Right cardiac atrium (tissue), 5 donors: ENCODE measurements at regions not wholly inside any gene's neighbourhood (a gene's known extent, or its start where the extent isn't known, plus 50 kb on each side); places are given as distances from the start of the nearest gene placed in this dataset.

Experiments
- ATAC-seq, 2 donors: fragments of 200-7000 bp; cut with Tn5 transposase; one replicate each; pipeline versions ENCODE4 v1.8.0 to v1.9.1; 2020; ENCODE audit warnings: moderate library complexity in 2 of 2, mild to moderate bottlenecking in 1 of 2
- DNase-seq, 3 donors: peaks; one replicate each; pipeline ENCODE4 v3.0.0-alpha.2; 2020
- H3K27ac ChIP-seq: one replicate; pipeline ENCODE4 v1.5.1; 2013; ENCODE audit warnings: mild to moderate bottlenecking, low read length, control low read depth, moderate library complexity
- H3K27me3 ChIP-seq: one replicate; pipeline ENCODE4 v1.6.1; 2013; ENCODE audit not compliant: control insufficient read depth, insufficient read depth
- H3K4me1 ChIP-seq: one replicate; pipeline ENCODE4 v1.6.1; 2013; ENCODE audit warnings: low read length; ENCODE audit not compliant: control insufficient read depth, insufficient read depth
- H3K4me3 ChIP-seq: one replicate; pipeline ENCODE4 v1.5.1; 2013; ENCODE audit warnings: low read length, control low read depth
- H3K9me3 ChIP-seq: one replicate; pipeline ENCODE4 v1.6.1; 2013; ENCODE audit warnings: low read length; ENCODE audit not compliant: control insufficient read depth
- WGBS: extraction: QIAGEN DNeasy Blood & Tissue Kit; methylation state at CpG from one replicate; pipeline ENCODE4 v1.1.7; 2013; 5-methylcytosine and 5-hydroxymethylcytosine counted together
- intact Hi-C, 4 donors: fragments of 100-400 bp; cut with DNase I; formaldehyde crosslinking; loops; one replicate each; pipeline versions ENCODE4 v1.11.0 to v1.14.0; 2022 to 2023
- donor health status: healthy with polysubstance abuse.
- donor health status: DM: no; HTN: yes; CAD: no.
- donor health status: DM: no; HTN: no; CAD: no.
- donor health status: DM: no; HTN: yes; CAD: no; lungs with severe emphysema.
- donor health status: DM: yes; HTN: yes; CAD: no.

DNA sequence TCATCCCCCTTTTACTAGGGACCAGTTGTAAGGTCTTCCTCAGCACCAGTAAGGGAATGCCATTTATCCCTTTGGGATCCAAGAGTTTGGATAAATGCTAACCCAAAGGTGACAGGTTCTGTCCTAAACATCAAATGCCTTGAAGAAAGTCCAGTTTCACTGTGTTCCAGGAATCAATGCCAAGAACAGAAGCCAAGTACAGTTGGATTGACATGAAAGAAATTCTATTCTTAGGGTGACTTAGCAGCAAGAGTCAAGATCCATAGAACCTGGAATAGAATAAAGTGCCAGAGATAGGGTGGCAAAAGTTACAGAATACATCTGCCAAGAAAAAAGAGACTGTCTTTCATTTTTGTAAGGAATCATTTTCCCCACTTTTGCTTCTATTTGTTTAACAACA, 94.9 kb upstream of the ADAMTS5 start:
- Histone ChIP-seq H3K4me1 (no peaks in the 10 kb centered on the region), H3K4me3 (no peak overlapping the region), H3K27ac (no peak overlapping the region), H3K27me3 (no peaks in the 10 kb centered on the region), H3K9me3 (peaks cover 2% of the 10 kb centered on the region)
- ATAC-seq (peak in 1 of 2 donors; percentile 31), DNase-seq (no peak)
- intact Hi-C loops = no loop called here

DNA sequence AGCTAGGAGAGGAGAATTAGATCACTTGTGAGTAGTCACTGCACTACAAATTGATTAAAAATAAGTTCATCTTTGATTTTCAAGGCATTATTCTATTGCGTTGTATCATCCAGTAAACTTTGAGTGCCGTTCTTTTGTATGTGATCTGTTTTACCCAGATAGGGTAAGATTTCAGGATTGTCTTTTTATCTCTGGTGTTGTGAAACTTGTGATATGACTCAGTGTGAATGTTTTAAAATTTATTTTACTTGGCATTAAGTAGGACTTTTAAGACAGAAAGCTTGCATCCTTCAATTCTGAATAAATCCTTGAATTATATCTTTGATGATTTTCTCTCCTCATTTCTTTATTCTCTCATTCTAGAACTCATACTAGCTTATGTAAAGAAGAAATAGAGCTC, 93.3 kb upstream of the ADAMTS5 start:
- 78% methylated on average over 2 of the region's 2 CpGs for WGBS
- intact Hi-C loops = no loop called here
- DNase-seq (no peak), ATAC-seq (no peak)
- Histone ChIP-seq H3K27me3 (no peaks in the 10 kb centered on the region), H3K4me1 (no peaks in the 10 kb centered on the region), H3K27ac (no peak overlapping the region), H3K9me3 (peaks cover 2% of the 10 kb centered on the region), H3K4me3 (no peak overlapping the region)

DNA sequence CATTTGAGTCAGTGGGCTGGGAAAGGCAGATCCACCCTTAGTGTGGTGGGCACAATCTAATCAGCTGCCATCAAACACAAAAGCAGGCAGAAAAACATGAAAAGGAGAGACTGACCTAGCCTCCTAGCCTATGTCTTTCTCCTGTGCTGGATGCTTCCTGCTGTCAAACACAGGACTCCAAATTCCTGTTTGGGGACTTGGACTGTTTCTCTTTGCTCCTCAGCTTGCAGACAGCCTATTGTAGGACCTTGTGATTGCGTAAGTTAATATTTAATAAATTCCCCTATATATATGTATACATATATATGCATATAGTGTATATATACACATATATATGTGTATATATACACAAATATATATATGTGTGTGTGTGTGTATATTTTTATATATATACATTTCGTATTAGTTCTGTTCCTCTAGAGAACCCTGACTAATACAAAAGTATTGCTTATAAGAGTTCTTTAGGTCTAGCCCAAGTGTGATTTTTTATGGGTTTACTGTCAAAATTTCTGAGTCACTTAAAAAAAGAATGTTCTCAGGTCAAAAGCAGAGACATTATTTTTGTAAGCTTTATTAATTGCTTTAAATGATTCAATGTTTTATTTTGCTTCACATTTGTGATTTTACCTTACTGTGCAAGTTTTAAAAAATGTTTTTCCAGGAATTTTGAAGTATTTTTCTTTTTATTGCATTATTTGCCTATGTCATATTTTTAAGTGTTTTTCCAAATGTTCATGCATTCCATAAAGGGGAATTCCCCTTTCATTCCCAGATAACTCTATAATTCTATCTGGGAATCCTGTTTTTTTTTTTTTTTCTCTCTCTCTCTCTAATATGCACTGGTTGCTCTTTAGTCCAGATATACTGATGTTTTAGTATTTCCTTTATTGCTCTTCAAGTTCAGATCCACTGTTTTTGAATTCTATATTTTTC, 92.1 kb upstream of the ADAMTS5 start:
- Histone ChIP-seq H3K4me3 (no peak overlapping the region), H3K27ac (no peak overlapping the region), H3K27me3 (no peaks in the 10 kb centered on the region), H3K4me1 (no peaks in the 10 kb centered on the region), H3K9me3 (peaks cover 2% of the 10 kb centered on the region)
- ATAC-seq (no peak), DNase-seq (no peak)
- WGBS = 91% methylated on average over 2 of the region's 2 CpGs
- intact Hi-C loops = no loop called here

DNA sequence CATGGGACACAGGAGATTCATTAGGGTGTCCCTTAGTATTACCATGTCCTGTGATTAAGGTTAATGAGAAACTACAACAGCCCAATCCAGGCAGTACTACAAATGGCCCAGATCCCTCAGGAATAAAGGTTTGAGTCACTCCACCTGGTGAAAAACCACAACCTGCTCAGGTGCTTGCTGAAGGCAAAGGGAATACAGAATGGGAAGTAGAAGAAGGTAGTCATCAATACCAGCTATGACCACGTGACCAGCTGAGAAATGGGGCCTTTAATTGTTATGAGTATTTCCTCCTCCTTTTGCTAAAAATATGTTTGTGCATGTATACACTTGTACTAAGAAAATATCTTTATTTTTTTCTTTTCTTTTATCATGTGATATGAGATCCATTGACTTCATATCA, 91.1 kb upstream of the ADAMTS5 start:
- H3K27me3 ChIP-seq = no peaks in the 10 kb centered on the region
- H3K4me1 ChIP-seq = no peaks in the 10 kb centered on the region
- intact Hi-C loops = no loop called here
- no peak overlapping the region for H3K4me3 ChIP-seq
- no peak overlapping the region for H3K27ac ChIP-seq
- WGBS = 95% methylated on average over 1 of the region's 1 CpG
- ATAC-seq (no peak), DNase-seq (no peak)
- peaks cover 2% of the 10 kb centered on the region for H3K9me3 ChIP-seq

DNA sequence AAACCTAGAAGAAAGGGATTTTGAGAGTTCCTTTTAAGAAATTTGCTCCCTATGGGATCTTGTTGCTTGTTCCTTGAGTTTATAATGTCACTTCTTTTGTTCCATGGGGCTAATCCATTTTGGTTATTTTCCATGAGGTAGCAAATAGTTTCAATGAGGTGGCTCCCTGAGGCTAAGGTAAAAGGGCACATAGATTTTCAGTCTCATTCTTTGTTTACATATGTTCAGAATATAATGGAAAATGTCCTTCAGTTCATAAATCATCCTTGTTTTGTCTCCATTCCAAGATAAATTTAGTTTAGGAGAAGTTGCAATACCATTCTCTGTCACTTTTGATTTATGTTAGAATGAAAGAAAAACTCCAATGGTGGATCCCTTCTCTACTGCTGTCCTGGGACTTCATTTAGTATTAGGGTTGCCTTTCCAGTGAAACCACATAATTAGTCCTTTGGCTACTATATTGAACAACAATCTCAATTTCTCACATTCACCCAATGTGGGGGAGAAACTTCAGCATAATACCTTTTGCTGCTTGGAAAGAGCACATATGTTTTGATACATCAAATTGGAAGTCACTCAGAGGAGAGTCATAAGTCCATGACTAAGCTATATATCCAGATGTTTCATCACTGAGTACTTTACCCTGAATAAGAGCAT, 80.9 kb upstream of the ADAMTS5 start:
- ATAC-seq (no peak), DNase-seq (no peak)
- no peaks in the 10 kb centered on the region for H3K4me1 ChIP-seq
- no peak overlapping the region for H3K27ac ChIP-seq
- H3K4me3 ChIP-seq = no peak overlapping the region
- intact Hi-C loops = no loop called here
- H3K27me3 ChIP-seq = no peaks in the 10 kb centered on the region
- H3K9me3 ChIP-seq = no peaks in the 10 kb centered on the region

DNA sequence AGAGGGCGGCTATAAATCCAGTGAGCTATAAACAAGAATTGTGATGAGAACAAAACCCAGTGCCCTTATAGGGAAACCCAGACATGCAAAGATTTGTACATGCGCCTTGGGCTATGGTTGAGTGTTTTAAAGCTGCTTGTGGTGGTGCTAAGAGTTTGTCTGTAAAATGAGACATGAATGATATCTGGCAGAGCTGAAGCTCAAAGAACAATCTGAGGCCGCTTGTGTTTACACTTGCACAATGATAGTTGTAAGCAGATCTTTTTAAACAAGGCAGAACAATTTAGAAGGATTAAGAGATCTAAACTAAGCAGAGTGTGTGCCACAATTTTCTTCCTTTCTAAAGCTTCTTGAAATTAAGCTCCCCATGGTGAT, 80.4 kb upstream of the ADAMTS5 start:
- H3K27ac ChIP-seq = no peak overlapping the region
- H3K4me3 ChIP-seq = no peak overlapping the region
- intact Hi-C loops = no loop called here
- ATAC-seq (no peak), DNase-seq (no peak)
- H3K27me3 ChIP-seq = no peaks in the 10 kb centered on the region
- no peaks in the 10 kb centered on the region for H3K4me1 ChIP-seq
- 91% methylated on average over 3 of the region's 3 CpGs for WGBS
- no peaks in the 10 kb centered on the region for H3K9me3 ChIP-seq

DNA sequence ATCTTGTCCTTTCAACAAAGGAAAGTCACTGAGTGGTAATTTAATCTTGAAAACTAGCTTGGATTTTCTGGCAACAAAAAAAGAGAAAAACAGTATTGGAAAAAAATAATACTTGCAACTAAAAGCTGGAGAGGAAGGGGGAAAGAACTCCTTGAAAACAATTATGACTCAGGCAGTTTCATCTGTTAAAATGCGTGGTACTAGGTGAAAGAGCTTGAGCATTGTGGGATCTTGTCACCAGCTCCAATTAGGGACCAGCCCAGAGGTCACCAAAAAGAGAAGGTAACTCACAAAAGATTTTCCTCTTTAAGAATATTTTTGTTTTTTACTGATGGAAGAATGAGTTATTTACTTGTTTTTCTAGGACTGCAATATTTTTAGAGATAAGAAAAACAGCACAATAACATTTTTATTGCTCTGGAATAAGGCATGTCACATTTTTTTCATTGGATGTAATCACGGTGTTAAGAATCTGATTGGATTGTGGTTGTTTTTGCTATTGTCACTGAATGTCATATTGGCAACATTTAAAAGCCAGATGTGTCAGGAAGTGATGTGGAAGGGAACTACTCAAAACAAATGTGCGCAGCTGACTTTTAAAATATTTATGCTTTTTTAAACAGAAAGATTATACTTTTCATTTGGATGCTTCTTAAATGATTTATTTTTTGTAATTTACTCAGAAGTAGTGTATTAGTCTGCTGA, 78.5 kb upstream of the ADAMTS5 start:
- H3K4me3 ChIP-seq = no peak overlapping the region
- DNase-seq (no peak), ATAC-seq (no peak)
- no peaks in the 10 kb centered on the region for H3K9me3 ChIP-seq
- H3K27ac ChIP-seq = no peak overlapping the region
- no peaks in the 10 kb centered on the region for H3K4me1 ChIP-seq
- intact Hi-C loops = no loop called here
- 55% methylated on average over 3 of the region's 3 CpGs for WGBS
- no peaks in the 10 kb centered on the region for H3K27me3 ChIP-seq

DNA sequence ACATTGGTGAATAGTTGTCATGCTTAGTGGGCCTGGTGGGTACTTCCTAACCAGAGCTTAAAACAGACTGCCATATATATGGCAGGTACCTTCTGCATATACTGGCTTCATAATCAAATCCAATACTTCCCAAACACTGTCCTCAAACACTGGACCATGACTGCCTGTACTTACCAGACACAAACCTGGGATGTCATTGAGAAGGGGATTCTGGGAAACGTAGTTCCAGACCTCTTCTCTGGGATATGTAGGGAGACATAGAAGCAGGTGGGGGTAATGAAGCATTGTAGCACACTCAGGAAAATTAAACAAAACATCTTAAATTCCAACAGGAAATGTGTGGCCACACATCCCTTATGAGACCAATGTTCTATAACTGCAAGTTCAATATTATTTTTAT, 76.5 kb upstream of the ADAMTS5 start:
- Histone ChIP-seq H3K4me3 (no peak overlapping the region), H3K9me3 (no peaks in the 10 kb centered on the region), H3K27ac (no peak overlapping the region), H3K27me3 (no peaks in the 10 kb centered on the region), H3K4me1 (no peaks in the 10 kb centered on the region)
- DNase-seq = no peak
- ATAC-seq = no peak
- intact Hi-C loops = no loop called here
- WGBS = 93% methylated on average over 1 of the region's 1 CpG

DNA sequence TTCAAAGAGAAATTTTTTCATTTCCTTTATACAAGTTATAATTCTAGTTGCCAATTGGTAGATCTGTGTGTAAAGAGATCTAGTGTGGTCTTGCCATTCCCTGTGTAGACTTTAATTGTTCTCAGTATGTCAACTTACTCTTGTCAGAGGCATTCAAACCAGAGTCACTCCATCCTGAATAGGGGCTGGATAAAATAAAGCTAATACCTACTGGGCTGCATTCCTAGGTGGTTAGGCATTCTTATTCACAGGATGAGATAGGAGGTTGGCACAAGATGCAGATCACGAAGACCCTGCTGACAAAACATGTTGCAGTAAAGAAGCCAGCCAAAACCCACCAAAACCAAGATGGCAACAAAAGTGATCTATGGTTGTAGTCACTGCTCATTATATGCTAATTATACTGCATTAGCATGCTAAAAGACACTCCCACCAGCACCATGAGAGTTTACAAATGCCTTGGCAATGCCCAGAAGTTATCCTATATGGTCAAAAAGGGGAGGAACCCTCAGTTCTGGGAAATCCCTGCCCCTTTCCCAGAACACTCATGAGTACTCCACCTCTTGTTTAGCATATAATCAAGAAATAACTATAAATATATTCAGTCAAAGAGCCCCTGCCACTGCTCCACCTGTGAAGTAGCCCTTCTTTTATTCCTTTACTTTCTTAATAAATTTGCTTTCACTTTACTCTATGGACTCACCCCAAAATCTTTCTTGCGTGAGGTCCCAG, 74.0 kb upstream of the ADAMTS5 start:
- no peak for ATAC-seq
- Histone ChIP-seq H3K27ac (no peak overlapping the region), H3K9me3 (no peaks in the 10 kb centered on the region), H3K4me1 (no peaks in the 10 kb centered on the region), H3K27me3 (no peaks in the 10 kb centered on the region), H3K4me3 (no peak overlapping the region)
- 78% methylated on average over 2 of the region's 2 CpGs for WGBS
- DNase-seq = no peak
- intact Hi-C loops = no loop called here

DNA sequence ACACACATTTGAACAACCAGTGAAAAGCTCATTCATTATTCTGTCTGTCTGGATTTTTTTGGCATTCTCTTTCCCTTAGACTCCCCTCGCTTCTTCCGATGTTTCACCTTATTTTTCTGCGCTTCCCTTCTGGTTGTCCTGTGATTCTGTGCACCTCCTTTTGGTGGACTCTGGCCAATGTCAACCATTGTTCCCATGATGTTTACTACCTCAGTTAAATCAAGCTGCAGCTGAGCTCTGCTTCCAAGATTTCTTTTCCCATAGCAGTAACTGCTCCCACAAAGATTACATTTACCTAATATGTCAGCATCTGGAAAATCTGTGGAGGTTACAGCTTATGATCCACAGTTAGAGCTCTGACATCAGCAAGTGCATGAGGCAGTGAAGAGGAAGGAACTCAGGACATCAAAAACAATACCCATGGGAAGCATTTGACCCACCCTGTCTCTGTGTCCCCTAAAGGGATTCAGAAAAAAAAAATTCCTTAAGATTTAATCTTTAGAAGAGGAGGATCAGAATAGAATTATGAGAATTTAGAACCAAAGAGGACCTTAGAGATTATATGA, 69.9 kb upstream of the ADAMTS5 start:
- no peak overlapping the region for H3K27ac ChIP-seq
- no peaks in the 10 kb centered on the region for H3K9me3 ChIP-seq
- ATAC-seq (no peak), DNase-seq (no peak)
- 70% methylated on average over 3 of the region's 3 CpGs for WGBS
- no peaks in the 10 kb centered on the region for H3K4me1 ChIP-seq
- H3K4me3 ChIP-seq = no peak overlapping the region
- intact Hi-C loops = no loop called here
- no peaks in the 10 kb centered on the region for H3K27me3 ChIP-seq
